ENCODE measurements at regions not wholly inside any gene's neighbourhood (a gene's known extent, or its start where the extent isn't known, plus 50 kb on each side); places are given as distances from the start of the nearest gene placed in this dataset.

DNA sequence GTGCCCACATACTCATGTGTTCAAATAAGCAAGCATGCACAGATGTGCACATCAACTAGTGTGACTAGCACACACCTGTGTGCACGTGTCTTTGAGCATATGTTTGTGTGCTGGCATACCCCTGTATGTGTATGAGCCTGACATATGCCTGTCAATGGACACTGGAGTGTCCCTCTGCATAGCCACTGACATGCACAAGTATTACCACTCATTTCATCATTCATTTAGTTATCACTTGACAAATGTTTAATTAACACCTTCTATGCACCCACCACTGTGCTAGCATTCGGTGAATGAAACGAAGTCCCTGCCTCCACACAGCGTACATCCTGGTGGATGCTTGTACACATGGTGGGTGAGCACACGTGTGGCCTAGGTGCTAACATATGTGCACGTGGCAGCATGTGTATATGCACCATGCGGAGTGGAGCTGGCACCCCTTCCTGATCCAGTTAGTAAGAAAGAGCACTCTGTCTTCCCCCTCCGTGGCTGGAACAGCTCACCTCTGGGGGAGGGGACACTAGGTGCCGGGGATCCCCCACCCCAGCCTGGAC is 112.0 kb downstream of the CHST1 start:
- no peak for TF ChIP-seq POLR2A (IDR thresholded peaks at IDR 0.05)
- TF ChIP-seq, protein P1, sequence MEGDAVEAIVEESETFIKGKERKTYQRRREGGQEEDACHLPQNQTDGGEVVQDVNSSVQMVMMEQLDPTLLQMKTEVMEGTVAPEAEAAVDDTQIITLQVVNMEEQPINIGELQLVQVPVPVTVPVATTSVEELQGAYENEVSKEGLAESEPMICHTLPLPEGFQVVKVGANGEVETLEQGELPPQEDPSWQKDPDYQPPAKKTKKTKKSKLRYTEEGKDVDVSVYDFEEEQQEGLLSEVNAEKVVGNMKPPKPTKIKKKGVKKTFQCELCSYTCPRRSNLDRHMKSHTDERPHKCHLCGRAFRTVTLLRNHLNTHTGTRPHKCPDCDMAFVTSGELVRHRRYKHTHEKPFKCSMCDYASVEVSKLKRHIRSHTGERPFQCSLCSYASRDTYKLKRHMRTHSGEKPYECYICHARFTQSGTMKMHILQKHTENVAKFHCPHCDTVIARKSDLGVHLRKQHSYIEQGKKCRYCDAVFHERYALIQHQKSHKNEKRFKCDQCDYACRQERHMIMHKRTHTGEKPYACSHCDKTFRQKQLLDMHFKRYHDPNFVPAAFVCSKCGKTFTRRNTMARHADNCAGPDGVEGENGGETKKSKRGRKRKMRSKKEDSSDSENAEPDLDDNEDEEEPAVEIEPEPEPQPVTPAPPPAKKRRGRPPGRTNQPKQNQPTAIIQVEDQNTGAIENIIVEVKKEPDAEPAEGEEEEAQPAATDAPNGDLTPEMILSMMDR (IDR thresholded peaks at IDR 0.05 in 4 of 5, conservative IDR thresholded peaks at IDR 0.05 in 1 of 5) = no peak
